AG09319 (cell line): ENCODE measurements at regions not wholly inside any gene's neighbourhood (a gene's known extent, or its start where the extent isn't known, plus 50 kb on each side); places are given as distances from the start of the nearest gene placed in this dataset.

Source experiments
- DNase-seq: peaks from one replicate; pipeline ENCODE4 v3.0.0-alpha.2; 2010; ENCODE audit warnings: low read depth; ENCODE audit errors: extremely low read depth
- TF ChIP-seq, protein P1 (sequence below): IDR thresholded peaks from 2 replicates; pipeline ENCODE4 v1.5.1; 2011; ENCODE audit warnings: low read depth, mild to moderate bottlenecking, inconsistent platforms, low read length, moderate library complexity

GRCh38 chr3:34569437-34569836 is 771.0 kb downstream of the PDCD6IP start:
- TF ChIP-seq, protein P1, sequence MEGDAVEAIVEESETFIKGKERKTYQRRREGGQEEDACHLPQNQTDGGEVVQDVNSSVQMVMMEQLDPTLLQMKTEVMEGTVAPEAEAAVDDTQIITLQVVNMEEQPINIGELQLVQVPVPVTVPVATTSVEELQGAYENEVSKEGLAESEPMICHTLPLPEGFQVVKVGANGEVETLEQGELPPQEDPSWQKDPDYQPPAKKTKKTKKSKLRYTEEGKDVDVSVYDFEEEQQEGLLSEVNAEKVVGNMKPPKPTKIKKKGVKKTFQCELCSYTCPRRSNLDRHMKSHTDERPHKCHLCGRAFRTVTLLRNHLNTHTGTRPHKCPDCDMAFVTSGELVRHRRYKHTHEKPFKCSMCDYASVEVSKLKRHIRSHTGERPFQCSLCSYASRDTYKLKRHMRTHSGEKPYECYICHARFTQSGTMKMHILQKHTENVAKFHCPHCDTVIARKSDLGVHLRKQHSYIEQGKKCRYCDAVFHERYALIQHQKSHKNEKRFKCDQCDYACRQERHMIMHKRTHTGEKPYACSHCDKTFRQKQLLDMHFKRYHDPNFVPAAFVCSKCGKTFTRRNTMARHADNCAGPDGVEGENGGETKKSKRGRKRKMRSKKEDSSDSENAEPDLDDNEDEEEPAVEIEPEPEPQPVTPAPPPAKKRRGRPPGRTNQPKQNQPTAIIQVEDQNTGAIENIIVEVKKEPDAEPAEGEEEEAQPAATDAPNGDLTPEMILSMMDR = no peak
- no peak for DNase-seq

GRCh38 chr3:34570916-34571705 is 772.7 kb downstream of the PDCD6IP start:
- TF ChIP-seq, protein P1 = no peak

GRCh38 chr3:34571714-34572113 is 773.3 kb downstream of the PDCD6IP start:
- TF ChIP-seq, protein P1 = no peak
- no peak for DNase-seq

More at GRCh38 chr3:34570916-34571705, 772.7 kb downstream of the PDCD6IP start:
- no peak for DNase-seq

DNA sequence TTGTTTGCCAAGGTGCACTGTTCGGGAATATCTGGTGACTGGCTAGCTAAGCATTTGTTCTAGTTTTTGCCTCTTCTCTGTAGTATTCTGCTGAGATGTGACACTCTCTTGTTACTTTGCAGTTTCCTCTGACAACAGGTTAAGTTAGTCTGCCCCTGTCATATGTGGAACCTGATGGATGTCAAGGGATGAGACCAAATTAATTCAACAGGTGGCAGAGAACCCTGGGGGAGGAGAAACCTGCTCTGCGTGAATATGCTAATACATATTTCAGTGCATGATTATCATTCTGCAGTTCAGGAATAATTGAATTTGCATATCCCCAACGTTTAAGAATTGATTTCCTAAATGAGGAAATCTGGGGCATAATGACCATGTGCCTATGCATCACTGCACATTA is 777.3 kb downstream of the PDCD6IP start:
- no peak for DNase-seq
- TF ChIP-seq, protein P1 = no peak

DNA sequence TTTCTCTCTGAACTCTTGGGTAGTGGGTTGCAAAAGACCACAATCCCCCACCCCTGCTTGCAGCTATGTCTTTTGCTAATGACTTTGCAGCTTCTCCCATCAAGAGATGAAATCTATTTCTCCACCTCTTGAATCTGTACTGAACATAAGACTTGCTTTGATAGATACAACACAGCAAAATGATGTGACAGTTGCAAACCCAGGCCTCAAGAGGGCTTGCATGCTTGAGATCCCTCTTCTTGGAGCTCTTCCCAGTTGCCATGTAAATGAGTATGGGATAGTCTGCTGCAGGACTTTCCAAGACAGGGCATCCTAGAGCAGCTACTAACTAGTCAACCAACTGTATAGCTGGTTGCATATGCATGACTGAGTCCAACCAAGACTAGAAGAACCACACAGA is 783.6 kb downstream of the PDCD6IP start:
- TF ChIP-seq, protein P1 = no peak
- no peak for DNase-seq

DNA sequence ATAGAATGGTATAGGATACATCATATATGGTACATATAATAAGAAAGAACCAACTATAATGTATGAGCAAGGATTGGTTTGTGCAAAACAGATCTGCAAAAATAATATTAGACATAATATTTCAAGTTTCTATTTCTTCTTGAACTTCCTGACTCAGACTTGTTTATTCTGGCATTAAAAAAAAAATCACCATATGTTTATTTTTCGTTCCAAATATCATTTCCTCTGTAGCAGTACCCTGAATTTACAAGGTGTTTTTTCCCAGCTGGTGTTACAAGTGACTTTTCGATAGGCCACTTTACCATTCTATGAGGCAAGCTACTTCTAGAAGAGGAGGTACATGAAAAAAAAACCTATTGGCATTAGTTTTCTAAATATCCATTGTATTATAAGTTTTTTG is 785.0 kb downstream of the PDCD6IP start:
- TF ChIP-seq, protein P1 = no peak
- DNase-seq = no peak

DNA sequence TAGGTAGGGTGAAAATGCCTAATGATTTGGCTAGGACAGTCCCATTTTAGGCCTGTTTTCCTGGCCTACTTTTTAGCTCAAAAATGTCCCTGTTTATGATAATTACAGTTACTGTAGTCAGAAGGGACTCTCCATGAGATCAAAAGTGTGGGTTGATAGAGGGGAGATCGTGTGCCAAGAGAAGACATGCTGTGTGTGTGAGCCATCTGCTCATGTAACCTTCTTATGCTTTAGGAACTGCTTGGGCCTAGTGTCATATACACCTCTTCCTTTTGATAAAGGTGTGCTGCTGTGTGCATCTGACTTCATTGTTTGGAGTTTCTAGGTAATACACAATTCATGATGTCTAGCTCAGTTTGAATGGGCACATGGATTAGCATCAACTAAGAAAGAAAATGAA is 786.5 kb downstream of the PDCD6IP start:
- TF ChIP-seq, protein P1 = no peak

More for the DNA sequence above, 786.5 kb downstream of the PDCD6IP start:
- no peak for DNase-seq
